GM10248 (cell line): ENCODE measurements at regions not wholly inside any gene's neighbourhood (a gene's known extent, or its start where the extent isn't known, plus 50 kb on each side); places are given as distances from the start of the nearest gene placed in this dataset.

Source experiments
- CTCF ChIA-PET: fragments of 300-600 bp; sonication (Branson Sonifier 250); formaldehyde crosslinking; extraction: SDS; loops from one replicate; lab custom pipeline; 2021; ENCODE audit warnings: antibody characterized with exemption; lab: Yijun Ruan, JAX
- POLR2A ChIA-PET: fragments of 350-650 bp; sonication (Branson Sonifier 250); formaldehyde crosslinking; extraction: SDS; loops from one replicate; lab custom pipeline; 2020; ENCODE audit warnings: antibody characterized with exemption; lab: Yijun Ruan, JAX
- DNase-seq: peaks from one replicate; pipeline ENCODE4 v3.0.0; 2012; ENCODE audit errors: extremely low spot score
- CTCF ChIP-seq: IDR thresholded peaks from 2 replicates; pipeline ENCODE4 v1.5.1; 2012; ENCODE audit warnings: mild to moderate bottlenecking, low read depth; ENCODE audit errors: extremely low read depth, missing control alignments, control extremely low read depth

DNA sequence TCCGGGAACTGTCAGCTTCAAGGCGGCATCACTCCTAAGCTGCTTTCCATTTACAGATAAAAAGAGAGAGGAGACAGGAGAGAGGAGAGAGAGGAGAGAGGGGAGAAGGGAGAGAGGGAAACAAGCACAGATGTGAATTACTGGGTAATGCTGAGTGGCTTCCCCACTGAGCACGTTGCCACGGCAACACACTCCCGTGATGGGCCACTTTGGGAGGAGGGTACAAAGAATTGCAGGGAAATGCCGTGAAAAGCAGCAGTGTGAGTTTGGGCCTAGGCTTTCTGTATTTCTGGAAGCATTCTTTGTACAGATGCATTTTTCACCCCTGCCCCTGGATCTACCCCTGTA lies 128.0 kb upstream of the IRF2BP2 start:
- CTCF ChIA-PET: interaction anchor here (1.0 kb wide), 1 partner anchor 99 kb away, joined by 3 read pairs; no protein-coding TSS in a partner anchor
- DNase-seq: no peak
- TF ChIP-seq CTCF: no peak
- POLR2A ChIA-PET: interaction anchor here (1.0 kb wide), 1 partner anchor 127 kb away, joined by 3 read pairs; no protein-coding TSS in a partner anchor

DNA sequence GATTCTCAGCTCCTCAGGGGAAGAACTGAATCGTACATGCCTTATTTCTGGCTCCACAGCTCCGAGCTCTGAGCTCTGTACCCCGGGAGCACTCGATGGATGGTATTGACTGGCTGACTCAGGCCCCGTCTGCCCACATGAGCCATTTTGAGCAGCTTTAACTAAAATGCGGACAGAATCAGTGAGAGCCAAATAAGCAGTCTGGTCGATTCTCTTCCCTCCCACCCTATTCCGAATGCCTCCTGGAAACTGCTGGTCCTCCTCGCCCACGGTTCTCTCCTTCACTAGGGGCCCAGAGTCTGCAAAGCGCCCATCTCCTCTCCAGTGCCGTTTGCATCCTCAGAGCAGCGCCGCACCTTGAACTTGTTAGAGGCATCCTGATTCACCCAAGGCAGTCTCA lies 125.9 kb upstream of the IRF2BP2 start:
- ChIA-PET CTCF (interaction anchor here (1.3 to 1.8 kb wide), 3 partner anchors 10 to 31 kb away, joined by 5 read pairs; no protein-coding TSS in a partner anchor), POLR2A (interaction anchor here (0.9 to 1.2 kb wide), 2 partner anchors 36 to 104 kb away, joined by 3 read pairs; no protein-coding TSS in a partner anchor)
- no peak for DNase-seq
- no peak for TF ChIP-seq CTCF

DNA sequence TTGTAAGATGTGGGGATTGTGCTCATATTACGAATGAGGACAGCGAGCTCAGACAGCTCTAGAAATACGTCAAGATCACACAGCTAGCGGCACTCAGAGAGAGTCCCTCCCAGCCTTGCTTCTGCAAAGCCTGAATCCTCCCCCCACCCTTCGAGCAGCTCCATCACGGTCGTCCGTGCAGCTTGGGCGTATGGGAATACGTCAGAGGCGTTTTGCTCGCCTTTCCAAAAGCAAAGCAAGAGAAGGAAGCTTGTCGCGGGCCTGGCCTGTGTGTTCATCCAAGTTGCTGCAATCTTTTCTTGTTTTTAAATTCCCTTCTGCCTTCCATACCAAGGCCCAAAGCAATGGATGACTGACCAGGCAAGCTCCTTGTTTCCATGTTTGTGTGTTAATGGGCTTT lies 125.5 kb upstream of the IRF2BP2 start:
- POLR2A ChIA-PET: interaction anchor here (0.9 to 1.2 kb wide), 2 partner anchors 35 to 104 kb away, joined by 3 read pairs; no protein-coding TSS in a partner anchor
- CTCF ChIA-PET: interaction anchor here (1.1 to 1.9 kb wide), 5 partner anchors 9 to 45 kb away, joined by 3 to 7 read pairs (median 5); no protein-coding TSS in a partner anchor
- DNase-seq: no peak
- TF ChIP-seq CTCF: no peak

GRCh38 chr1:234734869-234735268 lies 124.9 kb upstream of the IRF2BP2 start:
- TF ChIP-seq CTCF: no peak
- ChIA-PET CTCF (interaction anchor here (0.6 to 1.9 kb wide), 6 partner anchors 9 to 44 kb away, joined by 3 to 7 read pairs (median 5); no protein-coding TSS in a partner anchor), POLR2A (interaction anchor here (0.9 to 1.2 kb wide), 2 partner anchors 35 to 105 kb away, joined by 3 read pairs; no protein-coding TSS in a partner anchor)
- no peak for DNase-seq

DNA sequence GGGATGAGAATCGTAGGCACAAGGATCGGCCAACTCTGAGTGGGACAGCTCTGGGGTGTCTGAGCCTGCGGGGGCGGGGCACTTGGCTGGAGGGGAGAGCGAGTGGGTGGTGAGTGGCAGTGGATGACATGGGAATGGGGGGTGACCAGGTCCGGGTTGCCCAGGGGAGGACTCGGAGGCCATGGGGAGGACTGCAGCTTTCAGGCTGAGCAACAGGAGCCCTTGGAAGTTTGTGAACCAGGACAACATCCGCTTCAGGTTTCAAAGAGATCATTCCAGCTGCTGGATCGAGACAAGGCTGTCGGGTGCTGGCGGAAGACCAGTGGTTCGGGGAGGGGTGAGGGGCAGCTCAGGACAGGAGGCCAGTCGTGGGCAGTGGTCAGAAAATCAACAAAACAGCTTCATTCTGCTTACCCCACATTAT lies 124.4 kb upstream of the IRF2BP2 start:
- TF ChIP-seq CTCF: no peak
- no peak for DNase-seq
- ChIA-PET CTCF (interaction anchor here (0.6 to 1.9 kb wide), 5 partner anchors 18 to 123 kb away, joined by 3 to 7 read pairs (median 4); no protein-coding TSS in a partner anchor), POLR2A (no interaction called here)

- POLR2A ChIA-PET: no interaction called here
- no peak for DNase-seq
- no peak for TF ChIP-seq CTCF
- CTCF ChIA-PET: interaction anchor here (1.9 kb wide), 2 partner anchors 19 to 122 kb away, joined by 4 to 7 read pairs; no protein-coding TSS in a partner anchor
Observed at GRCh38 chr1:234733427-234733826, 123.4 kb upstream of the IRF2BP2 start.
